ENCODE measurements at regions not wholly inside any gene's neighbourhood (a gene's known extent, or its start where the extent isn't known, plus 50 kb on each side); places are given as distances from the start of the nearest gene placed in this dataset.
"Not testable (repeated sequence)": the region's sequence is repeated elsewhere in the genome, so short reads cannot be mapped to it uniquely, and the experiment has no call there.

- no peak overlapping the region for H3K4me3 ChIP-seq (ENCODE audit: low read depth, low read length)
- no peak for DNase-seq (ENCODE audit: low read depth)
- no peak for TF ChIP-seq CTCF (IDR thresholded peaks at IDR 0.05; ENCODE audit: control insufficient read depth, extremely low read depth, insufficient read depth)
Observed at GRCh38 chr7:119643558-119643957, 629.4 kb upstream of the KCND2 start.

GRCh38 chr7:119647286-119647685 lies 625.7 kb upstream of the KCND2 start:
- TF ChIP-seq CTCF (IDR thresholded peaks at IDR 0.05; ENCODE audit: control insufficient read depth, extremely low read depth, insufficient read depth): no peak
- DNase-seq (ENCODE audit: low read depth): no peak
- H3K4me3 ChIP-seq (ENCODE audit: low read depth, low read length): no peak overlapping the region

GRCh38 chr7:119648752-119649151 lies 624.2 kb upstream of the KCND2 start:
- H3K4me3 ChIP-seq (ENCODE audit: low read depth, low read length); DNase-seq (ENCODE audit: low read depth): not testable (repeated sequence)

- no peak for DNase-seq (ENCODE audit: low read depth)
- H3K4me3 ChIP-seq (ENCODE audit: low read depth, low read length): no peak overlapping the region
- TF ChIP-seq CTCF (IDR thresholded peaks at IDR 0.05; ENCODE audit: control insufficient read depth, extremely low read depth, insufficient read depth): no peak
Observed at GRCh38 chr7:119660080-119660479, 612.9 kb upstream of the KCND2 start.

- no peak overlapping the region for H3K4me3 ChIP-seq (ENCODE audit: low read depth, low read length)
- DNase-seq (ENCODE audit: low read depth): no peak
- TF ChIP-seq CTCF (IDR thresholded peaks at IDR 0.05; ENCODE audit: control insufficient read depth, extremely low read depth, insufficient read depth): no peak
Observed at GRCh38 chr7:119664601-119665000, 608.4 kb upstream of the KCND2 start.

- no peak for DNase-seq (ENCODE audit: low read depth)
- no peak for TF ChIP-seq CTCF (IDR thresholded peaks at IDR 0.05; ENCODE audit: control insufficient read depth, extremely low read depth, insufficient read depth)
- no peak overlapping the region for H3K4me3 ChIP-seq (ENCODE audit: low read depth, low read length)
Observed at GRCh38 chr7:119665796-119666195, 607.2 kb upstream of the KCND2 start.

- DNase-seq (ENCODE audit: low read depth): no peak
- no peak for TF ChIP-seq CTCF (IDR thresholded peaks at IDR 0.05; ENCODE audit: control insufficient read depth, extremely low read depth, insufficient read depth)
- H3K4me3 ChIP-seq (ENCODE audit: low read depth, low read length): no peak overlapping the region
Observed at GRCh38 chr7:119681336-119681735, 591.6 kb upstream of the KCND2 start.

GRCh38 chr7:119684763-119685162 lies 588.2 kb upstream of the KCND2 start:
- TF ChIP-seq CTCF (IDR thresholded peaks at IDR 0.05; ENCODE audit: control insufficient read depth, extremely low read depth, insufficient read depth): no peak
- no peak for DNase-seq (ENCODE audit: low read depth)
- H3K4me3 ChIP-seq (ENCODE audit: low read depth, low read length): no peak overlapping the region

All from LNCaP clone FGC (cell line).